Glutamatergic neuron (in vitro differentiated cells): ENCODE measurements at regions not wholly inside any gene's neighbourhood (a gene's known extent, or its start where the extent isn't known, plus 50 kb on each side); places are given as distances from the start of the nearest gene placed in this dataset.

Experiments
- DNase-seq: peaks from one replicate; pipeline ENCODE4 v3.0.0; 2022
- H3K27ac Mint-ChIP-seq: one replicate; pipeline ENCODE4 v1.8.0; 2020; ENCODE audit warnings: mild to moderate bottlenecking, mixed read lengths, inconsistent platforms; ENCODE audit not compliant: unreplicated experiment
- H3K27me3 Mint-ChIP-seq: one replicate; pipeline ENCODE4 v1.8.0; 2020; ENCODE audit warnings: mild to moderate bottlenecking, moderate library complexity, mixed read lengths, inconsistent platforms; ENCODE audit not compliant: unreplicated experiment
- H3K36me3 Mint-ChIP-seq: one replicate; pipeline ENCODE4 v1.8.0; 2020; ENCODE audit warnings: mild to moderate bottlenecking, mixed read lengths, inconsistent platforms; ENCODE audit not compliant: unreplicated experiment
- H3K4me1 Mint-ChIP-seq: one replicate; pipeline ENCODE4 v1.8.0; 2020; ENCODE audit warnings: mild to moderate bottlenecking, low read depth, mixed read lengths, inconsistent platforms; ENCODE audit not compliant: unreplicated experiment
- H3K4me3 Mint-ChIP-seq: one replicate; pipeline ENCODE4 v1.8.0; 2020; ENCODE audit warnings: mild to moderate bottlenecking, mixed read lengths, inconsistent platforms; ENCODE audit not compliant: unreplicated experiment
- H3K9me3 Mint-ChIP-seq: one replicate; pipeline ENCODE4 v1.8.0; 2020; ENCODE audit warnings: mild to moderate bottlenecking, moderate library complexity, mixed read lengths, inconsistent platforms; ENCODE audit not compliant: unreplicated experiment
- CTCF ChIP-seq: fragments of 200-600 bp; sonication (generic); IDR thresholded peaks from one replicate; pipeline ENCODE4 v1.5.0; 2021; ENCODE audit not compliant: partially characterized antibody, unreplicated experiment

- peaks cover 5% of the 10 kb centered on the region for H3K9me3 Mint-ChIP-seq
- no peak overlapping the region for H3K4me3 Mint-ChIP-seq
Measured at GRCh38 chr18:51479736-51480135, 282.3 kb upstream of the MEX3C start.

DNA sequence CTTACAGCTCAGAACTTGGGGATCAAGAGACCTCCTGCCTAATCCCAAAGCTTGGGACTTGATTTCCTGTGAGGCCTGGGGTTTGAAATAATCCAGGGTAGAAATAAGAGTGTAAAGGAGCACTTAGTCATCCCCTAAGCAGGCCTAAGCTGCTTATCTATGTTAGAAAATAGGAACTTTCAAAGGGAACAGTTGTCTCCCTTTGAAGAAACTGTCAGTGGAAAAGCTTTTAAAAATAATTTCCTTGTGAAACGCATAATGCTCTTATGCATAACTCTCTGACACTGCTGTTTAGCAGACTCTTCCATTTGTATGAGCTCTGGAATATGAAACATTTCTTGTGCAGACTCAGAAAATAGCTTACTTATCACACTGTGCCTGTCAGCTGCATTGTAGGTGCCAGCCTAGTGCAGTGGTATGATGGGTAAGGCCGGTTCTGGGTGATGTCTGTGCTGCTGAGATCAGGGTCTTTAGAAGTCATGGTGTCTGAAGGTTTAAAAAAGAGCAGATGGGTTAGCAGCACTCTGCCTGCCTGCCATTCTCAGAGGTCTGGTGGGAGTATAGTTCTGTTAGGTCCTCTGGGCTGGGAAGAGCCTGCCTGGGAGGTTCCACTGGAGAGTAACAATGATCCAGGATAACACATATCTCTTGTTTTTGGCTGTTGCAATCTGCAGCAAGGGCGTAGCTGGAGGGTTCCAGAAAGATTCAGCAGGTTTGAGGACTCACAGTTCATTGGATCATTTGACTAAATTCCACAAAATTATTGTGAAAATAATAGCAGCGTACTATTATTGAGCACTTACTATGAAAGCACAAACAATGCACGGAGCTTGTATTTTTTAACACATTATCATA lies 283.2 kb upstream of the MEX3C start:
- Mint-ChIP-seq H3K27me3 (no peaks in the 10 kb centered on the region), H3K4me1 (peaks cover 2% of the 10 kb centered on the region), H3K36me3 (no peaks in the 10 kb centered on the region), H3K4me3 (no peak overlapping the region), H3K27ac (no peak overlapping the region), H3K9me3 (peaks cover 5% of the 10 kb centered on the region)
- no peak for DNase-seq
- no peak for TF ChIP-seq CTCF

More at GRCh38 chr18:51479736-51480135, 282.3 kb upstream of the MEX3C start:
- H3K27ac Mint-ChIP-seq, result no peak overlapping the region
- H3K36me3 Mint-ChIP-seq, result no peaks in the 10 kb centered on the region
- no peak for TF ChIP-seq CTCF
- no peak for DNase-seq
- H3K27me3 Mint-ChIP-seq, result no peaks in the 10 kb centered on the region
- H3K4me1 Mint-ChIP-seq, result peaks cover 2% of the 10 kb centered on the region

- Mint-ChIP-seq H3K27ac (no peak overlapping the region), H3K27me3 (peaks cover 6% of the 10 kb centered on the region), H3K36me3 (no peaks in the 10 kb centered on the region), H3K4me3 (no peak overlapping the region), H3K4me1 (no peaks in the 10 kb centered on the region), H3K9me3 (no peaks in the 10 kb centered on the region)
- no peak for DNase-seq
- TF ChIP-seq CTCF, result no peak
Measured at GRCh38 chr18:51486735-51487366, 289.4 kb upstream of the MEX3C start.

DNA sequence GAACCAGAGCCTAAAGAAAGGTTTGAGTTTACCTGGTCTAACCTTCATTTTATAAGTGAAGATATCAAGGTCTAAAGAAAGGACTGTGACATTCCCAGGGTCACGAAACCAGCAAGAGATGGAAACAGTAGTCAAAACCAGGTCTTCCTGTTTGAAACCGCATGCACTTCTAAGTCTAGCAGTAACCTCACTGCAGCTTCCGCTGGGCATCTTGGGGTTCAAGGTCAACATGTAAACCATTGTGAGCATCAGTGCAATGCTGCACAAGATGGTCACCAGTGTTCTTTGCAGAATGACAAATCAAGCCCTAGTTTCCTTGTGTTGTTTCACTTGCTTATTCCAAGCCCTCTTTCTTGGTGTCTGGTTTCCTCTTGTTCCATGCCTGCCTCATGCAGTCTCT lies 292.9 kb upstream of the MEX3C start:
- Mint-ChIP-seq H3K36me3 (no peaks in the 10 kb centered on the region), H3K27ac (no peak overlapping the region), H3K9me3 (no peaks in the 10 kb centered on the region)

More for the DNA sequence above, 292.9 kb upstream of the MEX3C start:
- Mint-ChIP-seq H3K4me3 (no peak overlapping the region), H3K27me3 (peaks cover 6% of the 10 kb centered on the region), H3K4me1 (no peaks in the 10 kb centered on the region)
- DNase-seq, result no peak
- no peak for TF ChIP-seq CTCF
